Astrocyte (in vitro differentiated cells and primary cell): ENCODE measurements at regions not wholly inside any gene's neighbourhood (a gene's known extent, or its start where the extent isn't known, plus 50 kb on each side); places are given as distances from the start of the nearest gene placed in this dataset.

ENCODE experiments used
- EZH2 ChIP-seq: IDR thresholded peaks from 2 replicates; pipeline ENCODE4 v1.6.1; 2012; ENCODE audit warnings: mild to moderate bottlenecking, low read length, inconsistent platforms; ENCODE audit not compliant: insufficient read depth
- TF ChIP-seq, protein P1 (sequence below): IDR thresholded peaks from 2 replicates; pipeline ENCODE4 v1.5.1; 2011; ENCODE audit warnings: low read depth, mild to moderate bottlenecking, inconsistent platforms, low read length, moderate library complexity; ENCODE audit not compliant: insufficient read depth

- TF ChIP-seq, protein P1, sequence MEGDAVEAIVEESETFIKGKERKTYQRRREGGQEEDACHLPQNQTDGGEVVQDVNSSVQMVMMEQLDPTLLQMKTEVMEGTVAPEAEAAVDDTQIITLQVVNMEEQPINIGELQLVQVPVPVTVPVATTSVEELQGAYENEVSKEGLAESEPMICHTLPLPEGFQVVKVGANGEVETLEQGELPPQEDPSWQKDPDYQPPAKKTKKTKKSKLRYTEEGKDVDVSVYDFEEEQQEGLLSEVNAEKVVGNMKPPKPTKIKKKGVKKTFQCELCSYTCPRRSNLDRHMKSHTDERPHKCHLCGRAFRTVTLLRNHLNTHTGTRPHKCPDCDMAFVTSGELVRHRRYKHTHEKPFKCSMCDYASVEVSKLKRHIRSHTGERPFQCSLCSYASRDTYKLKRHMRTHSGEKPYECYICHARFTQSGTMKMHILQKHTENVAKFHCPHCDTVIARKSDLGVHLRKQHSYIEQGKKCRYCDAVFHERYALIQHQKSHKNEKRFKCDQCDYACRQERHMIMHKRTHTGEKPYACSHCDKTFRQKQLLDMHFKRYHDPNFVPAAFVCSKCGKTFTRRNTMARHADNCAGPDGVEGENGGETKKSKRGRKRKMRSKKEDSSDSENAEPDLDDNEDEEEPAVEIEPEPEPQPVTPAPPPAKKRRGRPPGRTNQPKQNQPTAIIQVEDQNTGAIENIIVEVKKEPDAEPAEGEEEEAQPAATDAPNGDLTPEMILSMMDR, result no peak
- no peak for TF ChIP-seq EZH2
Measured at GRCh38 chr14:58769771-58770170, 132.0 kb downstream of the DACT1 start.
